ENCODE measurements at regions not wholly inside any gene's neighbourhood (a gene's known extent, or its start where the extent isn't known, plus 50 kb on each side); places are given as distances from the start of the nearest gene placed in this dataset.

DNA sequence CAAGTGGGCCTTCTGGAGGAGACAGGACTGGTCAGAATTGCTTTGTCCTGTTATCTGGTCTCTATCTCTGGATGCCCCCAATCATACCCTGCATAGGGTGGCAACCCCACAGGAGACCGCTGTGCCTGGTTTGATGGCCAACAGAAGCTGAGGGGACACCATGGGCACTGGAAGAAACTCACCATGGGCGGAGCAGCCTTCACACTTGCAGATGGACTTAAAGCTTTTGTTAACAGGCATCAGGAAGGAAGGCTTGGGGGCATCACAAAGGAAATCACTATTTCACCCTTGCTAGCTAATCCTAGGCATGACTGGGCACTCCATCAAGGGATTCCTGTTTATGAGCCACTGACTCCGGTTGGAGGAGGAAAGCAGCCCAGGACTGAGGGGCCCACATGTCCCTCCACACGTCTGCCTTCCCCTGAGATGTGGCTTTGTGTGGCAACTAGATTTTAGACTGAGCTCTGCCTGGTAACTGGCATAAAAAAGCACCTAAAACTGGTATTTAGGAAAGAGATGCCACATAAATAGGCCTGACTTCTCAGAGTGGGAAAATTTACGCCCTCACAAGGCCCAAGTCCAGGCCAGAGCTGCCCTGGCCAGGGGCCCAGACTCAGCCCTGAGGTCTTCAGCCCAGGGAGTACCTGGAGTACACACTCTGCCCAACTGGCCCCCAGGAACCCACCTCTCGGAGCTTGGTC, 57.0 kb upstream of the LYVE1 start:
- no peaks in the 10 kb centered on the region for H3K36me3 ChIP-seq
- DNase-seq (ENCODE audit: low spot score in 2 of 2) = no peak
- WGBS, 2 donors = 81 to 88% methylated on average over 6 of the region's 6 CpGs

GRCh38 chr11:10623797-10624761, 55.6 kb upstream of the LYVE1 start:
- Histone ChIP-seq H3K36me3 (no peaks in the 10 kb centered on the region), H3K4me3 (no peak overlapping the region), H3K27ac (peak overlapping the region in 2 of 4 donors; percentile 21 to 23), H3K4me1 (peaks cover 0 to 16% (median 4%) of the 10 kb centered on the region in 4 donors), H3K27me3 (no peaks in the 10 kb centered on the region), H3K9me3 (no peaks in the 10 kb centered on the region)
- peak in 1 of 2 donors; percentile 49 for DNase-seq (ENCODE audit: low spot score in 2 of 2)
- WGBS, 2 donors = 79 to 83% methylated on average over 11 of the region's 11 CpGs
- TF ChIP-seq CTCF (IDR thresholded peaks at IDR 0.05) = peak in 4 of 5 experiments; percentile 16 to 47 (median 30)
- TF ChIP-seq POLR2A (IDR thresholded peaks at IDR 0.05) = no peak

More for the DNA sequence above, 57.0 kb upstream of the LYVE1 start:
- H3K9me3 ChIP-seq = no peaks in the 10 kb centered on the region
- no peak overlapping the region for H3K4me3 ChIP-seq
- H3K4me1 ChIP-seq = peaks cover 0 to 16% (median 4%) of the 10 kb centered on the region in 4 donors
- TF ChIP-seq CTCF (IDR thresholded peaks at IDR 0.05) = no peak
- no peak for TF ChIP-seq EP300 (IDR thresholded peaks at IDR 0.05)
- TF ChIP-seq POLR2A (IDR thresholded peaks at IDR 0.05) = no peak
- peak overlapping the region in 1 of 4 donors; percentile 21 for H3K27ac ChIP-seq
- no peaks in the 10 kb centered on the region for H3K27me3 ChIP-seq

DNA sequence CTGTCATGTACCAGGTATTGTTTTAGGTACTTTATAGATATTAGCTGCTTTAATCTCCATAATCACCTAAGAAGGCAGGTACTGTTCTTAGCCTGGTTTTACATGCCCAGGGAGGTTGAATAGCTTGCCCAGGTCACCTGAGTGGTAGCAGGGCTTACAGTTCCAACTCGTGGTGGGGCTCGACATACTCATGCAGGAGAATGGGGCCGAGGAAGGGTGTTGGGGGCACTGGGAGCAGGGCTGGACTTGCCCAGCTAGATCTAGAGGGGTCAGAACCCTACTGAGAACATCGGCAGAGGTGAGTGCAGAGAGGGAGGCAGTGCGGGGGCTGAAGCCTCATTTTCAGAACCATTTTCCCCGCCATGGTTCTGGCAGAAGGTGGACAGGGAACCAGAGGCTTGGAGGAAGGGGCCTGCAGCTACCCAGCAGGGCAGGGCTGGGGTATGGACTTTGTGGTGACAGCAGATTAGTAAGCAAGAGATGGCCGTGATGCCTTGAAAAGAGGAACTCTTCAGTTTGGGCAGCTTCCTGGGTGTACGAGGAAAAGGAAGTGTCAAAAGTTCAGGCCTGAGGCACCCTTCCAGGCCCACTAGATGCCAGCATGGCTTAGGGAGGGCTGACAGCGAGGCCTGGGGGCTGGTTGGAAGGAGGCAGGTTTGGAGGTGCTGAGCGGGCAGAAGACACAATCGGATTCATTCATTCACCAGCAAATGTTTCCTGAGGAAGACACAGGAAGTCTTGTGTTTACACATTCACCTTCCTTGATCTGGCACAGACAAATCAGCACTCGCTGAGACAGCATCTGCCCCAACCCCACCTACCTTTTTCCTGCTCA, 54.7 kb upstream of the LYVE1 start:
- no peak for DNase-seq (ENCODE audit: low spot score in 2 of 2)
- no peaks in the 10 kb centered on the region for H3K9me3 ChIP-seq
- no peaks in the 10 kb centered on the region for H3K27me3 ChIP-seq
- peaks cover 0 to 21% (median 4%) of the 10 kb centered on the region in 4 donors for H3K4me1 ChIP-seq
- no peaks in the 10 kb centered on the region for H3K36me3 ChIP-seq
- H3K27ac ChIP-seq = peak overlapping the region in 2 of 4 donors; percentile 21 to 23
- TF ChIP-seq CTCF (IDR thresholded peaks at IDR 0.05) (no peak), EP300 (IDR thresholded peaks at IDR 0.05) (peak in 1 of 2 donors; percentile 69), POLR2A (IDR thresholded peaks at IDR 0.05) (no peak)
- 73 to 76% methylated on average over 12 of the region's 12 CpGs for WGBS, 2 donors
- no peak overlapping the region for H3K4me3 ChIP-seq

- WGBS, 2 donors = 74 to 83% methylated on average over 2 of the region's 2 CpGs
- no peaks in the 10 kb centered on the region for H3K27me3 ChIP-seq
- H3K4me3 ChIP-seq = no peak overlapping the region
- no peak for DNase-seq (ENCODE audit: low spot score in 2 of 2)
- H3K9me3 ChIP-seq = no peaks in the 10 kb centered on the region
- H3K4me1 ChIP-seq = peaks cover 0 to 21% (median 4%) of the 10 kb centered on the region in 4 donors
- TF ChIP-seq CTCF (IDR thresholded peaks at IDR 0.05) = no peak
- no peak for TF ChIP-seq EP300 (IDR thresholded peaks at IDR 0.05)
- TF ChIP-seq POLR2A (IDR thresholded peaks at IDR 0.05) = no peak
- H3K27ac ChIP-seq = no peak overlapping the region
- H3K36me3 ChIP-seq = no peaks in the 10 kb centered on the region
Observed at GRCh38 chr11:10622108-10622507, 53.6 kb upstream of the LYVE1 start.

Data from tibial nerve (tissue), 4 donors.